ENCODE measurements at regions not wholly inside any gene's neighbourhood (a gene's known extent, or its start where the extent isn't known, plus 50 kb on each side); places are given as distances from the start of the nearest gene placed in this dataset.

DNA sequence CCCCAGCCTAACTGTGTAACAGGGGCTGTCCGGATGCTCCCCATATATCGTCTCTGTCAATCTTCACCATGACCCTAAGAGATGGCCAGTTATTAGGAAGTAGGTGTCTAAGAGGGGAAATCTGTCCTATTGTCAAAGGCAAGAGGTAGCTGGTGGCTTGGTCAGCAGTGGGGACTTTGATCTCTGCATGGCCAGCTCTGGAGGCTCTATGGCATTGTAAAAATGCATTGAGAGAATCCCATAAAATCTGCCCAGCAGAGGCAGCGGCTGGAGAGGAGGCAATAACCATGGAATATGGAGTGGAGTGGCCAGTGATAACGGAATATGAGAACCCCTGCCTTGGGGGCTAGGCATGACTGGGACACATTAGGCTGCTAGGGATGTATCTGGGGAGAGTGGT, 88.8 kb downstream of the MRM1 start:
- H3K36me3 Mint-ChIP-seq, result no peaks in the 10 kb centered on the region
- no peak for DNase-seq
- no peak overlapping the region for H3K9ac ChIP-seq (ENCODE audit: insufficient read depth, low read length, poor library complexity, severe bottlenecking)
- peak overlapping the region in 1 of 2 donors; percentile 5 for H3K4me3 Mint-ChIP-seq
- no peak overlapping the region for H3K4me2 ChIP-seq (replicated peaks; ENCODE audit: extremely low read depth, low read length, poor library complexity, severe bottlenecking)
- H3K4me3 ChIP-seq (replicated peaks in 1 of 3; ENCODE audit: low read depth in 2 of 3, low read length in 3 of 3), result no peak overlapping the region
- H3K27ac ChIP-seq (ENCODE audit: low read depth in 1 of 2, low read length in 2 of 2), result no peak overlapping the region
- peak overlapping the region in 1 of 7 donors; percentile 73 for H3K27ac Mint-ChIP-seq
- H3K27me3 Mint-ChIP-seq (ENCODE audit: low read depth in 3 of 3), result peaks cover 2 to 14% (median 2%) of the 10 kb centered on the region in 3 donors
- H3K9me3 ChIP-seq (replicated peaks in 1 of 2; ENCODE audit: control insufficient read depth in 1 of 2, insufficient read depth in 1 of 2, low read length in 2 of 2), result no peaks in the 10 kb centered on the region
- H2AFZ ChIP-seq (ENCODE audit: insufficient read depth, low read depth, low read length, poor library complexity, severe bottlenecking), result no peak overlapping the region
- no peaks in the 10 kb centered on the region for H3K4me1 Mint-ChIP-seq
- TF ChIP-seq, protein P1, sequence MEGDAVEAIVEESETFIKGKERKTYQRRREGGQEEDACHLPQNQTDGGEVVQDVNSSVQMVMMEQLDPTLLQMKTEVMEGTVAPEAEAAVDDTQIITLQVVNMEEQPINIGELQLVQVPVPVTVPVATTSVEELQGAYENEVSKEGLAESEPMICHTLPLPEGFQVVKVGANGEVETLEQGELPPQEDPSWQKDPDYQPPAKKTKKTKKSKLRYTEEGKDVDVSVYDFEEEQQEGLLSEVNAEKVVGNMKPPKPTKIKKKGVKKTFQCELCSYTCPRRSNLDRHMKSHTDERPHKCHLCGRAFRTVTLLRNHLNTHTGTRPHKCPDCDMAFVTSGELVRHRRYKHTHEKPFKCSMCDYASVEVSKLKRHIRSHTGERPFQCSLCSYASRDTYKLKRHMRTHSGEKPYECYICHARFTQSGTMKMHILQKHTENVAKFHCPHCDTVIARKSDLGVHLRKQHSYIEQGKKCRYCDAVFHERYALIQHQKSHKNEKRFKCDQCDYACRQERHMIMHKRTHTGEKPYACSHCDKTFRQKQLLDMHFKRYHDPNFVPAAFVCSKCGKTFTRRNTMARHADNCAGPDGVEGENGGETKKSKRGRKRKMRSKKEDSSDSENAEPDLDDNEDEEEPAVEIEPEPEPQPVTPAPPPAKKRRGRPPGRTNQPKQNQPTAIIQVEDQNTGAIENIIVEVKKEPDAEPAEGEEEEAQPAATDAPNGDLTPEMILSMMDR (IDR thresholded peaks at IDR 0.05), result no peak
- H4K20me1 ChIP-seq (ENCODE audit: insufficient read depth, low read length), result no peaks in the 10 kb centered on the region
- no peaks in the 10 kb centered on the region for H3K4me1 ChIP-seq (ENCODE audit: control insufficient read depth in 1 of 2, insufficient read depth in 2 of 2, low read length in 2 of 2)
- intact Hi-C loops (cut with micrococcal nuclease), result no loop called here
- no peaks in the 10 kb centered on the region for H3K79me2 ChIP-seq (ENCODE audit: insufficient read depth, low read length)
- WGBS (ENCODE audit: insufficient coverage), result 75% methylated on average over 2 of the region's 4 CpGs
- no peaks in the 10 kb centered on the region for H3K36me3 ChIP-seq (replicated peaks in 1 of 2; ENCODE audit: control insufficient read depth in 1 of 2, insufficient read depth in 2 of 2, low read length in 2 of 2)
- no peaks in the 10 kb centered on the region for H3K9me3 Mint-ChIP-seq
- no peaks in the 10 kb centered on the region for H3K27me3 ChIP-seq (ENCODE audit: control insufficient read depth in 2 of 2, insufficient read depth in 2 of 2, low read length in 2 of 2)

DNA sequence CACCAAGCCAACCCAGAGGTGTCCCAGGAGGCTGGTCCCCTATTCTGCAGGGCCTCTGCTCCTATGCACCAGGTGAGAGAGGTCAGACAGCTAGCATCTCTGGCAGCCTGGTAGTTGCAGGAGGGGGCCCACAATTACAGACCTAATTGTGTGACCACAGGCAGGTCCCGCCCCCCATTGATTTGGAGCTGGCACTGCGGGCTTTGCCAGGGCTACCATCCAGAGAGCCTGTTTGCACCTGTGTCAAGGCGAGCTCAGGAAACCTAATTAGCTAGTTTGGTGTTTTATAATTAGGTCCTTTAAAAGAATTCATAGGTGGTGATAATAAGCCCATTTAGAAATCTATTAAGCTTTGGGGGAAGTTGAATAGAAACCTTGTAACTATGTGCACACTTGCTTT, 90.2 kb downstream of the MRM1 start:
- no peaks in the 10 kb centered on the region for H3K9me3 ChIP-seq (replicated peaks in 1 of 2; ENCODE audit: control insufficient read depth in 1 of 2, insufficient read depth in 1 of 2, low read length in 2 of 2)
- no peaks in the 10 kb centered on the region for H3K36me3 Mint-ChIP-seq
- H3K4me2 ChIP-seq (replicated peaks; ENCODE audit: extremely low read depth, low read length, poor library complexity, severe bottlenecking), result no peak overlapping the region
- no peak overlapping the region for H3K27ac ChIP-seq (ENCODE audit: low read depth in 1 of 2, low read length in 2 of 2)
- no peaks in the 10 kb centered on the region for H3K4me1 Mint-ChIP-seq
- no peak overlapping the region for H2AFZ ChIP-seq (ENCODE audit: insufficient read depth, low read depth, low read length, poor library complexity, severe bottlenecking)
- DNase-seq, result no peak
- H3K27me3 Mint-ChIP-seq (ENCODE audit: low read depth in 3 of 3), result peaks cover 0 to 14% (median 3%) of the 10 kb centered on the region in 3 donors
- H3K36me3 ChIP-seq (replicated peaks in 1 of 2; ENCODE audit: control insufficient read depth in 1 of 2, insufficient read depth in 2 of 2, low read length in 2 of 2), result no peaks in the 10 kb centered on the region
- no peak overlapping the region for H3K4me3 ChIP-seq (replicated peaks in 1 of 3; ENCODE audit: low read depth in 2 of 3, low read length in 3 of 3)
- intact Hi-C loops (cut with micrococcal nuclease), result no loop called here
- no peaks in the 10 kb centered on the region for H3K9me3 Mint-ChIP-seq
- no peaks in the 10 kb centered on the region for H3K4me1 ChIP-seq (ENCODE audit: control insufficient read depth in 1 of 2, insufficient read depth in 2 of 2, low read length in 2 of 2)
- H4K20me1 ChIP-seq (ENCODE audit: insufficient read depth, low read length), result no peaks in the 10 kb centered on the region
- no peaks in the 10 kb centered on the region for H3K27me3 ChIP-seq (ENCODE audit: control insufficient read depth in 2 of 2, insufficient read depth in 2 of 2, low read length in 2 of 2)
- 100% methylated on average over 1 of the region's 3 CpGs for WGBS (ENCODE audit: insufficient coverage)
- TF ChIP-seq, protein P1 (IDR thresholded peaks at IDR 0.05), result no peak
- no peaks in the 10 kb centered on the region for H3K79me2 ChIP-seq (ENCODE audit: insufficient read depth, low read length)
- H3K27ac Mint-ChIP-seq, result no peak overlapping the region
- H3K4me3 Mint-ChIP-seq, result no peak overlapping the region
- H3K9ac ChIP-seq (ENCODE audit: insufficient read depth, low read length, poor library complexity, severe bottlenecking), result no peak overlapping the region
